Stimulated activated CD8-positive, alpha-beta memory T cell treated with anti-CD3 and anti-CD28 coated beads, Interleukin-15, amount 100 ng/mL, for 48 hours (primary cell): ENCODE measurements at regions not wholly inside any gene's neighbourhood (a gene's known extent, or its start where the extent isn't known, plus 50 kb on each side); places are given as distances from the start of the nearest gene placed in this dataset.
"Not testable (repeated sequence)": the region's sequence is repeated elsewhere in the genome, so short reads cannot be mapped to it uniquely, and the experiment has no call there.

Source experiments
- DNase-seq, 2 donors: peaks; one replicate each; pipeline ENCODE4 v3.0.0-alpha.2; 2020; ENCODE audit warnings: low read depth in 2 of 2

- no peak for DNase-seq
Observed at GRCh38 chr2:16037808-16038457, 97.6 kb downstream of the MYCN start.

- DNase-seq = no peak
Observed at GRCh38 chr2:16036951-16037350, 96.6 kb downstream of the MYCN start.

DNA sequence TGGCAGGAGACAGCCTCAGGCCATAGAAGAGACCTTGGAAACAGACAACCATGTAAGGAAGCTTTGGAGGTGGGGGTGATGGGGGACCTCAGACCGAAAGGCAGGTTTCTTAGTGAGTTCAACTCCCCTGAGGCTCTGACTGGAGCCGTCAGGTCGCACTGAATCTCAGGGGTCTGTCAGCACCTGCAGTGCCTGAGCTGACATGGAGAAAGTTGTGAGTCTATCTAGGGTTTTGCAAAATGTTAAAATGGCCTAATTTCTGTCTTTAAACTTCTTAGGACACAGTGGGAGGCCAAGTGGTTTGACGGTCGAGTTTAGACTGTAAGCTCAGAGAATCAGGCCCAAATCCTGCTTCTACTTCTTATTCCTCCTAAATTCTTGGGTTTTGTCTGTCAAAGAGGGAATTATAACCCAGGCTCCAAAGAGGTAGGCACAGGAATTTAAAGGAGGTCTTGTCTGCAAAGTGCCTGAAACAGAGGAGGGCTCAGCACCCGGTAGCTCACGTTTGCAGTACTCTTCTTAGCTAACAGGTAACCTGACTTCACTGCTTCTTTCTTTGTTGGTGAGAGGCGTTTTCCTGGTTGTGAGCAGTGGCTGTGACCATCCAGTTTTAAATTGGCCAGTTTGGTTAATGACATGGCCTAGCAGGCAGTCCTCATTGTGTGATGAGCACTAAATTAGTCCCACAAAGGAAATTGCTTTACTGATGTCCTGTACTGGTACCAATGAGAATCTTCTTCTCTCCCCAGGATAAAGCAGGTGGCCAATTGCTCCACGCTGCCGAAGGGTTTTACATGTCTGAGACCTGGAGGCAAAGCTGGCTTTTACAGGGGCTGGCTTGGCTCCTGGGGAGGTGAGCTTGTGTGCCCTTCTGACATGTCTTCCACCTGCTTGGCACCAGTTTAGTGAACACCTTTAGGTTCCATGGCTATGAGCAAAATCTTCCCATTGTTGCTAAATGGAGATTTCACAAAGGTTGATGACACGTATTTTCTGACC lies 95.7 kb downstream of the MYCN start:
- no peak for DNase-seq

DNA sequence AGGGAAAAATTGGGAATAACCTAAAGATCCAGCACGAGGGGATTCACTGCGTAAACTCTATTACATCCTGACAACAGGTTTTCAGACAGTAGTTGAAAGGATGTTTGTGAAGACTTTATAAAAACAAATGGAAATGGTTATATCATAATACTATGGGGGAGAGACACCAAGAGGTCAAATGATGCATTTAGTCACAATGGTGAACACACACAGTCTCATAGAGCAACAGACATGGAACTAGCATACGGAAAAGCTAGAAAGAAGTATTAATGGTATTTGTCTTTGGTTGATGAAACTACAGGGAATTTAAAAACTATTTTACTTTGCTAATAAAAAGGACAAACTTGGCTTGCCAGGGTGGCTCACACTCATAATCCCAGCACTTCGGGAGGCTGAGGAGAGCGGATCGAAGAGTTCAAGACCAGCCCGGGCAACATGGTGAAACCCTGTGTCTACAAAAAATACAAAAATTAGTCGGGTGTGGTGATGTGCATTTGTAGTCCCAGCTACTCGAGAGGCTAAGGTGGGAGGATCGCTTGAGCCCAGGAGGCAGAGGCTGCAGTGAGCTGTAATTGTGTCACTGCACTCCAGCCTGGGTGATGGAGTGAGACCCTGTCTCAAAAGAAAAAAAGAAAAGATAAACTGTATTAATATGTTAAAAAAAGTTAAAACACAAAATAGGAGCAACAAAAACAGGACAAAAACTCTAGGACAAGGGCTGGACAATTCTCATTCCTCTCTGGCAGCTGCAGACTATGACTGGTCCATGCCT lies 94.8 kb downstream of the MYCN start:
- DNase-seq = no peak

DNA sequence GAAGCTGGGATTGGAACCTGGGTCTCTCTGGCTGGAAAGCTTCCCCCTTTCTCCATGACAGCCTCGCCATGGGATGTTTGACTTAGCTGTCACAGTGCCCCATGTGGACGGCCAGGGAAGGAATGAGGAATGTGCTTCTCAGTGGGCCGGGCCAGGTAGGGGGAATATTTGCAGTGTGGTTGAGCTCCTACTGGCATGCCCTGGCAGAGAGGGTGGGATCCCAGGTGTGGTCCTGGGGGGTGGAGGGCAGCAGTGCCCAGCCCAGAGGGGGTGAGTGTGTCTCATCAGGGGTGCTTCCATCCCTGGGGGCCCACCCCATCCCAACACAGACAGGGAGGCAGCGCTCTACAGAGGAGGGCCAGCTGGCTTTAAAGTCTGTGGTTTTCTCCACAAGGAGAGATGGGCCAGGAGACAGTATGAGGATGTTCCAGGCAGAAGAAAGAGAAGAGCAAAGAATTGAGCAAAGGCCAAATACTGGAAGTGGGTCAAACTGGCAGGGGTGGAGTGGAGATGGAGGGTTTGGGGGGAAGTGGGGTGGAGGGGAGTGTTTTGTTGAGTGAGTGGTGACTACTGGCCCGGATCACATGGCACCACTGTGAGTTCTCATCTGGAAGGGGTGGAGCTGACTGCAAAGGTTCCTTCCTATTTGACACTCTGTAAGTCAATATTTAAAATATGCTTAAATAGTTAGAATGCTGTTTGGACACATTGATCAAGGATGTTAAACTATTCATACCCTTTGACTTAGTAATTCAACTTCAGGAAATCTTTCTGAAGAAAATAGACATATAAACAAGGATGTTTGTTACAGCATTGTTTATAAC lies 94.0 kb downstream of the MYCN start:
- DNase-seq = no peak

DNA sequence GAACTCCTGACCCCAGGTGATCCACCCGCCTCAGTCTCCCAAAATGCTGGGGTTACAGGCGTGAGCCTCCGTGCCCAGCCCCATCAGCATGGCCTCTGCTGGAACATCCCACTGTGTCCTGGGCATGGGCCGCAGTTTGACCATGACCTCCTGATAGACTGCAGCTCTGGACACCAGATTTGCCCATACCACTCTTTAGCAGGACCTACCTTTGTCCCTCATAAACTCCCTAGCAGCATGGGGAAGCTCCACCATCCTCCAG lies 92.6 kb downstream of the MYCN start:
- DNase-seq = no peak

- DNase-seq = no peak
Observed at GRCh38 chr2:16032282-16033031, 92.1 kb downstream of the MYCN start.

DNA sequence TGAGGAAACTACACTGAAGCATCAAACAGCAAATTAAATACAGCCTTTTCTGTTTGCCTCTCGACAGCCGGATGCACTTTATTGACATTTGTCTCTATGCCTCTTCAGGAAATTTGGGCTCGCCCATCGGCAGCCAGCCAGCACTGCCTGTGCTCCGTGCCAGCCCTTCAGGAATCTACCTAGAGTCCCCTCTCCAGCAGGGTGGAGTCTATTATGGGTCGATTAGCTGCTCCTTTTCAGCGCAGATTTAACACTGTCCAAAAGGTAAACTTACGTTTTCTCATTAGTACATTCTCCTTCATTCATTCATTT lies 91.5 kb downstream of the MYCN start:
- DNase-seq = no peak

DNA sequence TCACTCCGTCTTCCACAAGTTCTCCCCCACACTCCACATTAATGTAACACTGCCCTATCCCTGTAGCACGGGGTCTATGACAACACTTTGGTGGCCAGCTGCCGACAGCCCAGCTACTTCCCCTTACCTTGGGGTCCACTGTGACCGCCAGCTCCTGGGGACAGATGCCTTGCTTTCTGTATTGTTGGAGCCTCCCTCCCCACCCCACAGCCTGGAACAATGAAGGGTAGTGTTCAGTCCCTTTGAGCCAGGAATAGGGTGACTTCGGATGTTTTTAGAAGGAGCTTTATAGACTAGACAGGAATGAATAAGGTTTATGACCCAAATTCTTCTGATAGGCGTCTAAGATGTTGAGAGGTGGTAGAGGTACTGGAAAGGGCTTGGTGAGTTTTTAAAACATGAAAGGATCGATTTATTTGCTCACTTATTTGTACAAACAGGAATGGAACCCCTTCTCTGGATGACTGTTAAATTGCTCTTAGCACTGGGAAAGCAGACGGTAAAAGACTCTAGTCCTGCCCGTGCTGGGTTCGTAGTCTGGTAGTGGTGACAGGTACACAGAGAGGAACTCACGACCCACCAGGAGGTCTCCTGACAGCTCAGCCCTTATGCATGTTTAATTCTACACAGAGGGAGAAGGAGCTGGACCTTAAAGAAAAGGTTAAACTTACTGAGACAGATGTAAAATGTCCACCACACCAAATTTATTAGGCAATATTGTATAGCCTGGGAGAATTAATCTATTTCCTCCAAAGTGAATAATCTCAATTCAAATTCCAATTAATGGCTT lies 90.9 kb downstream of the MYCN start:
- DNase-seq = no peak

DNA sequence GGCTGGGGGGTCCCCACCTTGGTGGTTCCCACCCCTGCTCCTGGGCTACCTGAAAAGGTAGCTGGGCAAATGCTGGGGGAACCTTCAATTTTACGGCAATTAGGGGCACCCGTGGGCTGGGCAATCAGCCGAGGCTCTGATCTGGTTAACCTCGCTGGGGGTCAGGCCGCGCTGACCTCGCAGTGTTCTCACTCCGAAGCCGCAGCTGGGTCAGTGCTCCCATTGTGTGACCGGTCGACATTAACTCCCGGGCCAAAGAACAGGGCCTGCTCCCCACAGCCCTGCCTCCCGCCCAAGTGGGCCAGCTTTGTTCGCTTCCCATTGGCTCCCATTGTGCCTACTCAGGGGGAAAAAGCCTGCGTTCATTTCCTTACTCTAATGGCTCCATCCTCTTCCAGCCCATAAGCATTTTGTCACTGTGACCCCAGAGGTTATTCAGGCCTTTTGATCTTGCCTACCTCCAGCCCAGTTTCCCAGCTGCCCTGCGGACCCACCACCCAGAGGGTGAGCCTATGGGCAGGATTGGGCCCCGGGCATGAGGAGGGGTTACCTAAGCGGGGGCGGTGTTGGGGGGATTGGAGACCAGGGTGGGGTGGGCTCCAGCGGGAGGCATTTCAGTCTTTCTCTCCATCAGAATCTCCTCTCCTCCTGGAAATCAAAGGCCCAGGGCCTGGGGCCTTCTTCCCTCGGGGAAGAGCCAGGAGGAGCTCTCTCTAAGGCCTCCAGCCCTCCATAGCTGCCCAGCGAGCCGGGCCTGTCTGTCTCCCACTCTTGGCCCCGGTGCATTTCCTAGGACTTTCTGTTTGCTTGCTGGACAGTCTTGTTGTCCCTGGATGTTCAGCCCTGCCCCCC lies 90.1 kb downstream of the MYCN start:
- DNase-seq = no peak

DNA sequence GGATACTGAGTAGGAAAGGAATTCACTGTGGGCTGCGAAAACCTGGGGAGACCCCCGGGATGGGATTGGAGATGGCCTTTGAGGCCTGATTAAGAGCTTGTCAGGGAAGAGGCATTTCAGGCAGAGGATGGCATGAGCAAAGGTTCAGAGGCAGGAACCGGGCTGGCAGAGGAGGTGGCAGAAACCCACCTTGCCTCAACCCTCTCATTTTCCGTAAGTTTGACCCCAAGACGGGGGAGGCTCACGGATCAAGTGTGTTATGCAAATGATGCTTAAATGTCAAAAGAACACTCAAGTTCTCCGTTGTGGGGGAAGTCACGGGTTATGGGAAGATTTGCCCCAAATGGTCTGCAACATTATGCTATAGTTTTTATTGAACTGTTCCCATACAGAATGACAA lies 88.3 kb downstream of the MYCN start:
- DNase-seq = no peak

GRCh38 chr2:16026816-16027501 lies 86.6 kb downstream of the MYCN start:
- DNase-seq = no peak

DNA sequence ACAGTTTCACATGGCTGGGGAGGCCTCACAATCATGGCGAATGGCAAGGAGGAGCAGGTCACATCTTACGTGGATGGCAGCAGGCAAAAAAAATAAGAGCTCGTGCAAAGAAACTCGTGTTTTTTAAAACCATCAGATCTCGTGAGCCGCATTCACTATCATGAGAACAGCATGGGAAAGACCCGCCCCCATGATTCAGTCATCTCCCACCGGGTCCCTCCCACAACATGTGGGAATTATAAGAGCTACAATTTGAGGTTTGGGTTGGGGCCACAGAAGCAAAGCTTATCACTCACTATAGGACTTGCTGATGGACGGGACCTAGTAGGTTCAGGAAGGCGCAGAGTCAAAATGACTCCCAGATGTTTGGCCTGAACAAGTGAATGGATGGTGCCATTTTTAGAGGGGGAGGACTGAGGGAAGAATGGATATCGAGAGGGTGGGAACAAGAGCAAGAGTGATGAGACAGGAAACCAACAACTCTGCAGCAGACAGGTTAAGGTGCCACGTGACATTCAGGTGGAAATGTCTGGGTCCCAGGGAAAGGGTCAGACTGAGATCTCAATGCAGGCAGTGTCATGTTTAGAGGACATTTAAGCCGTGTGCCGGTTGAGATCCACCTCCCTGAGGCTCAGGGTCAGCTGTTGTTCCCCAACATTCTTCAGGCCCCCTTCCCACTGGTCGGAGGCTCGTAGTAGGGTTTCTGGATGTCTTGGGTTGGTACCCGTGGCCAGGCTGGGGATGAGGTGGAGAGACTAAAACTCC lies 85.7 kb downstream of the MYCN start:
- no peak for DNase-seq

GRCh38 chr2:16025211-16025875 lies 85.0 kb downstream of the MYCN start:
- no peak for DNase-seq

DNA sequence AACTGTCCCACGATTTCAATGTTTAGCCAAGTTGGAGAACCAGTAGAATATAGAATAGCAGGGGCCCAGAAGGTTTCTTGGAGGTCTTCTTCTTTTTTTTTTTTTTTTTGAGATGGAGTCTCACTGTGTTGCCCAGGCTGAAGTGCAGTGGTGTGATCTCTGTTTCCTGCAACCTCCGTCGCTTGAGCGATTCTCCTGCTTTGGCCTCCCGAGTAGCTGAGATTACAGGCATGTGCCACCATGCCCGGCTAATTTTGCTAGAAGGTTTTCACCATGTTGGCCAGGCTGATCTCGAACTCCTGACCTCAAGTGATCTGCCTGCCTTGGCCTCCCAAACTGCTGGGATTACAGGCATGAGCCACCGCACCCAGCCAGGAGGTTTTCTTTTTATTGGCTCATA lies 84.3 kb downstream of the MYCN start:
- not testable (repeated sequence) for DNase-seq

DNA sequence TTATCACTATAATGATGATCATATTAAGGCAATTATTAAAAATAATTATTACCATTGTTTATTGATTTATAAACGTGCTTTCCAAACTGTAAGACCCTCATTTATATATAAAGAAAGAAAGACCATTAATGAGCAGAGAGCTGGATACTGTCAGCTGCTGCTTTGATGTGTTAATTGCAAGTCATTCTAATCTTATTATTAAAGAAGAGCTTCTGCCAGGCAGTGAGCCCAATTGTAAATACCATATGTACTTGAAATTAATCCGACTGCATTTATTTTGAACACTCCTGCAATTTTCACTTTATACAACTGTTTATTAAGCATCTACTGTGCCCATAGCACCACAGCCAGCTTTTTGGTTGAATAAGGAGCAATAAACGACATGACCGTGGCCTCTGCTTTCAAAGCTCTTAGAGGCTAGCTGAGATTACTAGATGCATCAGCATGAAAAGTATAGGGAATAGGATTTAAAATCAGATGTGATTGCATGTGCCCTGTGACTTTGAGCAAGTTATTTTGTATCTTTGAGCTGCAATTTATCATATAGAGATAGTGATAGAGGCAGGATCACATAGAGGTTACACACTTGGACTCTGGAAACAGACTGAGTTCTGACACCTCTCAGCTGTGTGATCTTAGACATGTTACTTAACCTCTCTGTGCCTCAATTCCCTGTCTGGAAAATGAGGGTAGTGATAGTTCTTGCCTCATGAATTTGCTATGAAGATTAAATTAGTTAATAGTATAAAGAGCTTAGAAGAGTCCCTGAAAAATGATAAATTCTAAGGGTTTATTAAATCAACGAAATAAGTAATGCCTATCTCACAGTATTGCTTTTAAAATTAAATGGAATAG lies 83.4 kb downstream of the MYCN start:
- DNase-seq = no peak
